ENCODE measurements at regions not wholly inside any gene's neighbourhood (a gene's known extent, or its start where the extent isn't known, plus 50 kb on each side); places are given as distances from the start of the nearest gene placed in this dataset.

DNA sequence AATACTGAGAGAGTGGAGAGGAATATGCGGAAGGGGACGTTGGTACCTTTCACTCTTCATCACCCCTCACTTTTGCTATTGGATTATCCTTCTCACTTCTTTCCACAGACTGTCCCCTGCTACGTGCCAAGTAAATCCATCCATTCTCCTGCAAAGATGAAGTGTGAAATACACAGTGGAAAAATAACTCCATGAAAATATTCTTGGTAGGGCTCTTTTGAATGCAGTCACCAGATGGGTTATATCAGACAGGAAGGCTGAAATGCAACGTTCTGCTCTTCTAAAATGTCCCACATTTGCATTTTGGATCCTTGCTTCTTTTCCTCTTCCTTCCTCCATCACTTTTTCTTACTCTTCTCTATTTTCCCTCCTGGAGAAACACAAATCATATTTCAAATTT lies 510.3 kb upstream of the CLINT1 start:
- DNase-seq (no peak), ATAC-seq (ENCODE audit: insufficient read depth, low read depth) (no peak)
- no peaks in the 10 kb centered on the region for H3K36me3 ChIP-seq (ENCODE audit: insufficient read depth, low read length)
- H3K79me2 ChIP-seq (ENCODE audit: insufficient read depth, low read length), result no peaks in the 10 kb centered on the region
- TF ChIP-seq EZH2 (IDR thresholded peaks at IDR 0.05; ENCODE audit: borderline replicate concordance, low read depth, low read length, severe bottlenecking) (no peak), CTCF (IDR thresholded peaks at IDR 0.05; ENCODE audit: borderline replicate concordance, extremely low read depth, low read length, poor library complexity, severe bottlenecking) (no peak)
- H4K20me1 ChIP-seq (ENCODE audit: insufficient read depth, low read length), result no peaks in the 10 kb centered on the region
- no peak overlapping the region for H3K4me2 ChIP-seq (ENCODE audit: insufficient read depth, low read length)
- H2AFZ ChIP-seq (ENCODE audit: low read depth, low read length), result no peak overlapping the region
- no peaks in the 10 kb centered on the region for H3K4me1 ChIP-seq (ENCODE audit: insufficient read depth, low read length)
- H3K27ac ChIP-seq (ENCODE audit: low read length), result no peak overlapping the region
- H3K9ac ChIP-seq (ENCODE audit: low read depth, low read length), result no peak overlapping the region
- no peaks in the 10 kb centered on the region for H3K9me3 ChIP-seq (ENCODE audit: insufficient read depth, low read length, severe bottlenecking)
- no peaks in the 10 kb centered on the region for H3K27me3 ChIP-seq (ENCODE audit: insufficient read depth, low read length, poor library complexity)
- no peak overlapping the region for H3K4me3 ChIP-seq (ENCODE audit: low read depth in 1 of 2, low read length in 2 of 2)

DNA sequence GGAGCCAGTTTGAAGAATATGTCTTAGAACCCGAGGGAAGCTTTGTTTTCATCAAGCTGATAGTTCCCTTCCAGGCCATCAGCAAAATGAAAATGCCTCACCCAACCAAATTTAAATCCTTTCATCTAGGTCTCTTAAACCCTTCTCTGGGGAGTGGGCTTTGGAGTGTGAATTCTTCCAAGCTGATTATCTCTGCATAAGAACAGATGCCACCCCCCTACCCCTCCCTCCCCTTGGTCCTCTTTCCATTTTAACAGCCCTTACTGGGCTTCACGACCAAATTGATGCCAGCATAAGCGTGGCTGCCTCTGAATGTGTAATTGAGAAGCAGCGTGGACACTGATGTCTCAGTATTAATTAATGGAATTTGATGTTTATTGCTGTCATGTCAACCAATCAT lies 509.7 kb upstream of the CLINT1 start:
- Histone ChIP-seq H3K27me3 (ENCODE audit: insufficient read depth, low read length, poor library complexity) (no peaks in the 10 kb centered on the region), H3K27ac (ENCODE audit: low read length) (no peak overlapping the region), H3K9ac (ENCODE audit: low read depth, low read length) (no peak overlapping the region), H2AFZ (ENCODE audit: low read depth, low read length) (no peak overlapping the region), H3K9me3 (ENCODE audit: insufficient read depth, low read length, severe bottlenecking) (no peaks in the 10 kb centered on the region), H3K4me2 (ENCODE audit: insufficient read depth, low read length) (no peak overlapping the region), H4K20me1 (ENCODE audit: insufficient read depth, low read length) (no peaks in the 10 kb centered on the region), H3K4me3 (ENCODE audit: low read depth in 1 of 2, low read length in 2 of 2) (no peak overlapping the region), H3K79me2 (ENCODE audit: insufficient read depth, low read length) (no peaks in the 10 kb centered on the region), H3K36me3 (ENCODE audit: insufficient read depth, low read length) (no peaks in the 10 kb centered on the region), H3K4me1 (ENCODE audit: insufficient read depth, low read length) (no peaks in the 10 kb centered on the region)
- DNase-seq, result no peak
- ATAC-seq (ENCODE audit: insufficient read depth, low read depth), result no peak
- TF ChIP-seq EZH2 (IDR thresholded peaks at IDR 0.05; ENCODE audit: borderline replicate concordance, low read depth, low read length, severe bottlenecking), result no peak
- TF ChIP-seq CTCF (IDR thresholded peaks at IDR 0.05; ENCODE audit: borderline replicate concordance, extremely low read depth, low read length, poor library complexity, severe bottlenecking), result no peak

GRCh38 chr5:158364367-158364766 lies 505.4 kb upstream of the CLINT1 start:
- H3K9me3 ChIP-seq (ENCODE audit: insufficient read depth, low read length, severe bottlenecking), result no peaks in the 10 kb centered on the region
- no peak overlapping the region for H3K4me2 ChIP-seq (ENCODE audit: insufficient read depth, low read length)
- H3K4me1 ChIP-seq (ENCODE audit: insufficient read depth, low read length), result no peaks in the 10 kb centered on the region
- no peak overlapping the region for H3K27ac ChIP-seq (ENCODE audit: low read length)
- no peaks in the 10 kb centered on the region for H3K27me3 ChIP-seq (ENCODE audit: insufficient read depth, low read length, poor library complexity)
- H2AFZ ChIP-seq (ENCODE audit: low read depth, low read length), result no peak overlapping the region
- H3K4me3 ChIP-seq (ENCODE audit: low read depth in 1 of 2, low read length in 2 of 2), result no peak overlapping the region
- no peak overlapping the region for H3K9ac ChIP-seq (ENCODE audit: low read depth, low read length)
- DNase-seq, result no peak
- no peaks in the 10 kb centered on the region for H3K36me3 ChIP-seq (ENCODE audit: insufficient read depth, low read length)
- no peak for ATAC-seq (ENCODE audit: insufficient read depth, low read depth)
- H4K20me1 ChIP-seq (ENCODE audit: insufficient read depth, low read length), result no peaks in the 10 kb centered on the region
- H3K79me2 ChIP-seq (ENCODE audit: insufficient read depth, low read length), result no peaks in the 10 kb centered on the region
- no peak for TF ChIP-seq EZH2 (IDR thresholded peaks at IDR 0.05; ENCODE audit: borderline replicate concordance, low read depth, low read length, severe bottlenecking)
- TF ChIP-seq CTCF (IDR thresholded peaks at IDR 0.05; ENCODE audit: borderline replicate concordance, extremely low read depth, low read length, poor library complexity, severe bottlenecking), result no peak

DNA sequence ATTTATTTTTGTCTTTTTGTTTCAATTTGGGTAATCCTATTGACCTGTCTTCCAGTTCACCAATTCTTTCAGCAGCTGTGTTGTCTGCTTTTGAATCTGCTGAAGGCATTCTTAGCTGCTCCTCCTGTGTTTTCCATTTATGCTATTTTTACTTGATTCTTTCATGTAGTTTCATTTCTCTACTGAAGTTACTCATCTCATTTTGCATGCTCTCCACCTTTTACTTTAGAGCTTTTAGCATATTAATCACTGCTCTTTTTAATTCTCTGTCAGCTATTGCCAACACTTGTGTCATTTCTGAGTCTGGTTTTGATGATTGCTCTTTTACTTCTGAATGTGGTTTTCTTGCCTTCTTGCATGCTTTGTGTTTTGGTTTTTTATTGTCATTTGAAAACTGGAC lies 496.0 kb upstream of the CLINT1 start:
- Histone ChIP-seq H2AFZ (ENCODE audit: low read depth, low read length) (no peak overlapping the region), H3K27ac (ENCODE audit: low read length) (no peak overlapping the region), H3K79me2 (ENCODE audit: insufficient read depth, low read length) (no peaks in the 10 kb centered on the region), H3K4me3 (ENCODE audit: low read depth in 1 of 2, low read length in 2 of 2) (no peak overlapping the region), H3K36me3 (ENCODE audit: insufficient read depth, low read length) (no peaks in the 10 kb centered on the region), H3K9ac (ENCODE audit: low read depth, low read length) (no peak overlapping the region), H3K4me1 (ENCODE audit: insufficient read depth, low read length) (0 out of 2 replicates have a peak, but pooled peaks cover 3% of the 10 kb centered on the region), H3K4me2 (ENCODE audit: insufficient read depth, low read length) (no peak overlapping the region), H3K27me3 (ENCODE audit: insufficient read depth, low read length, poor library complexity) (no peaks in the 10 kb centered on the region), H4K20me1 (ENCODE audit: insufficient read depth, low read length) (no peaks in the 10 kb centered on the region), H3K9me3 (ENCODE audit: insufficient read depth, low read length, severe bottlenecking) (peaks cover 2% of the 10 kb centered on the region)
- ATAC-seq (ENCODE audit: insufficient read depth, low read depth) (no peak), DNase-seq (no peak)
- TF ChIP-seq CTCF (IDR thresholded peaks at IDR 0.05; ENCODE audit: borderline replicate concordance, extremely low read depth, low read length, poor library complexity, severe bottlenecking) (no peak), EZH2 (IDR thresholded peaks at IDR 0.05; ENCODE audit: borderline replicate concordance, low read depth, low read length, severe bottlenecking) (no peak)
